HEK293 (cell line): ENCODE measurements at regions not wholly inside any gene's neighbourhood (a gene's known extent, or its start where the extent isn't known, plus 50 kb on each side); places are given as distances from the start of the nearest gene placed in this dataset.

Experiments used
- CTCF ChIP-seq: fragments of 450-650 bp; formaldehyde crosslinking; IDR thresholded peaks from 2 replicates; pipeline ENCODE4 v1.5.1; 2016; ENCODE audit warnings: missing biosample characterization, missing genetic modification characterization
- KLF7 ChIP-seq: fragments of 450-650 bp; formaldehyde crosslinking; IDR thresholded peaks from 2 replicates; pipeline ENCODE4 v1.5.1; 2016; ENCODE audit warnings: missing biosample characterization, missing genetic modification characterization, borderline replicate concordance
- REST ChIP-seq: fragments of 450-650 bp; formaldehyde crosslinking; IDR thresholded peaks from 2 replicates; pipeline ENCODE4 v1.5.1; 2016; ENCODE audit warnings: missing biosample characterization, missing genetic modification characterization
- ZNF121 ChIP-seq: fragments of 450-650 bp; formaldehyde crosslinking; IDR thresholded peaks from 2 replicates; pipeline ENCODE4 v1.5.1; 2016; ENCODE audit warnings: missing biosample characterization, missing genetic modification characterization
- ZNF2 ChIP-seq: fragments of 450-650 bp; formaldehyde crosslinking; IDR thresholded peaks from 2 replicates; pipeline ENCODE4 v1.5.1; 2016; ENCODE audit warnings: missing biosample characterization, missing genetic modification characterization
- ZNF223 ChIP-seq: fragments of 450-650 bp; formaldehyde crosslinking; IDR thresholded peaks from 2 replicates; pipeline ENCODE4 v1.5.1; 2016; ENCODE audit warnings: missing biosample characterization, missing genetic modification characterization
- ZNF24 ChIP-seq: fragments of 450-650 bp; formaldehyde crosslinking; IDR thresholded peaks from 2 replicates; pipeline ENCODE4 v1.5.1; 2016; ENCODE audit warnings: missing biosample characterization, missing genetic modification characterization
- ZNF426 ChIP-seq: fragments of 450-650 bp; formaldehyde crosslinking; IDR thresholded peaks from 2 replicates; pipeline ENCODE4 v1.5.1; 2017; ENCODE audit warnings: missing biosample characterization, missing genetic modification characterization, mild to moderate bottlenecking, inconsistent platforms, moderate library complexity
- ZNF521 ChIP-seq: fragments of 450-650 bp; formaldehyde crosslinking; IDR thresholded peaks from 2 replicates; pipeline ENCODE4 v1.5.1; 2017; ENCODE audit warnings: missing biosample characterization, mild to moderate bottlenecking, missing genetic modification characterization
- ZNF626 ChIP-seq: fragments of 450-650 bp; sonication (Bioruptor Pico); formaldehyde crosslinking; IDR thresholded peaks from 2 replicates; pipeline ENCODE4 v1.5.1; 2018; ENCODE audit warnings: missing biosample characterization, missing genetic modification characterization, inconsistent platforms
- ZNF658 ChIP-seq: fragments of 450-650 bp; formaldehyde crosslinking; IDR thresholded peaks from 2 replicates; pipeline ENCODE4; 2016; ENCODE audit warnings: missing biosample characterization, missing genetic modification characterization
- TF ChIP-seq, protein P1 (sequence below): sonication (generic); formaldehyde crosslinking; IDR thresholded peaks from 2 replicates; pipeline ENCODE4 v1.8.1; 2022; ENCODE audit warnings: mild to moderate bottlenecking, moderate library complexity, missing genetic modification reagents

DNA sequence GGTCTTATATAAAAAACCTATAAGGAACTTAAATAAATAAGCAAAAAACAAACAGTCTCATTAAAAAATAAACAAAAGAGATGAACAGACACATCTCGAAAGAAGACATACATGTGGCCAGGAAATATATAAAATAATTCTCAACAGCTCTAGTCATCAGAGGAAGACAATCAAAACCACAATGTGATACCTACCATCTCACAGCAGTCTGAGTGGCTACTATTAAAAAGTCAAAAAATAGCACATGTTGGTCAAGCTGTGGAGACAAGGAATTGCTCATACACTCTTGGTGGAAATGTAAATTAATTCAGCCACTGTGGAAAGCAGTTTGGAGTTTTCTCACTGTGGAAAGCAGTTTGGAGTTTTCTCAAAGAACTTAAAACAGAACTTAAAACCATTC, 100.3 kb upstream of the ADAMTS5 start:
- TF ChIP-seq CTCF (tag by site-specific recombination) (no peak), ZNF2 (tag by site-specific recombination) (no peak), ZNF521 (tag by site-specific recombination) (no peak), KLF7 (tag by site-specific recombination) (no peak), ZNF658 (no peak), ZNF24 (tag by site-specific recombination) (no peak), ZNF223 (tag by site-specific recombination) (no peak), REST (tag by site-specific recombination) (no peak), ZNF121 (tag by site-specific recombination) (no peak), ZNF626 (no peak), ZNF426 (no peak)
- TF ChIP-seq, protein P1, sequence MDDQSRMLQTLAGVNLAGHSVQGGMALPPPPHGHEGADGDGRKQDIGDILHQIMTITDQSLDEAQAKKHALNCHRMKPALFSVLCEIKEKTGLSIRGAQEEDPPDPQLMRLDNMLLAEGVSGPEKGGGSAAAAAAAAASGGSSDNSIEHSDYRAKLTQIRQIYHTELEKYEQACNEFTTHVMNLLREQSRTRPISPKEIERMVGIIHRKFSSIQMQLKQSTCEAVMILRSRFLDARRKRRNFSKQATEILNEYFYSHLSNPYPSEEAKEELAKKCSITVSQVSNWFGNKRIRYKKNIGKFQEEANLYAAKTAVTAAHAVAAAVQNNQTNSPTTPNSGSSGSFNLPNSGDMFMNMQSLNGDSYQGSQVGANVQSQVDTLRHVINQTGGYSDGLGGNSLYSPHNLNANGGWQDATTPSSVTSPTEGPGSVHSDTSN, result no peak
